Kidney (tissue), 13 donors: ENCODE measurements at regions not wholly inside any gene's neighbourhood (a gene's known extent, or its start where the extent isn't known, plus 50 kb on each side); places are given as distances from the start of the nearest gene placed in this dataset.

Source experiments
- DNase-seq, 5 donors: peaks; one replicate each; pipeline ENCODE4 v3.0.0-alpha.2; 2013 to 2020
- FAIRE-seq: peaks from 2 replicates; lab custom pipeline; 2012; peaks lifted over from hg19 to GRCh38; lab: Jason Lieb, UNC
- H3K27ac ChIP-seq, 2 donors: one replicate each; pipeline ENCODE4 v1.7.0; 2013; ENCODE audit warnings: low read depth in 2 of 2, low read length in 2 of 2, inconsistent platforms in 1 of 2
- H3K27me3 ChIP-seq: one replicate; pipeline ENCODE4 v1.7.1; 2013; ENCODE audit warnings: low read length, inconsistent platforms; ENCODE audit not compliant: control insufficient read depth, insufficient read depth
- H3K36me3 ChIP-seq, 3 donors: one replicate each; pipeline versions ENCODE4 v1.7.0 to v1.7.1; 2013; ENCODE audit warnings: low read length in 3 of 3, control low read depth in 1 of 3, inconsistent platforms in 1 of 3; ENCODE audit not compliant: insufficient read depth in 3 of 3, control insufficient read depth in 2 of 3
- H3K4me1 ChIP-seq, 3 donors: one replicate each; pipeline versions ENCODE4 v1.7.0 to v1.7.1; 2013; ENCODE audit warnings: low read length in 3 of 3, inconsistent platforms in 1 of 3, low read depth in 1 of 3; ENCODE audit not compliant: control insufficient read depth in 2 of 3, insufficient read depth in 2 of 3
- H3K4me3 ChIP-seq, 3 donors: one replicate each; pipeline versions ENCODE4 v1.7.0 to v1.8.1; 2013; ENCODE audit warnings: low read length in 3 of 3, control low read depth in 1 of 3, inconsistent platforms in 1 of 3
- H3K9ac ChIP-seq, 3 donors: one replicate each; pipeline versions ENCODE4 v1.7.0 to v1.7.1; 2013; ENCODE audit warnings: low read length in 3 of 3, control low read depth in 1 of 3, inconsistent platforms in 1 of 3
- H3K9me3 ChIP-seq, 3 donors: one replicate each; pipeline versions ENCODE4 v1.7.0 to v1.7.1; 2013; ENCODE audit warnings: low read length in 3 of 3, control low read depth in 1 of 3, inconsistent platforms in 1 of 3; ENCODE audit not compliant: control insufficient read depth in 2 of 3, insufficient read depth in 1 of 3
- CTCF ChIP-seq: IDR thresholded peaks from 3 replicates; pipeline ENCODE4 v1.5.1; 2012; ENCODE audit warnings: mild to moderate bottlenecking, moderate library complexity, borderline replicate concordance; ENCODE audit not compliant: insufficient read depth; ENCODE audit errors: extremely low read depth
- intact Hi-C: fragments of 100-400 bp; cut with DNase I; formaldehyde crosslinking; loops from one replicate; pipeline ENCODE4 v1.11.1; 2022
- donor health status: control.
- donor health status: control.
- donor health status: control.
- donor health status: control.
- donor health status: control.
- donor health status: DM: yes; HTN: yes; CAD: no.
- donor health status: Normal renal cell carcinoma (clear cell type).

GRCh38 chr1:234843946-234844345 is 234.0 kb upstream of the IRF2BP2 start:
- H3K9me3 ChIP-seq, result no peaks in the 10 kb centered on the region
- no peaks in the 10 kb centered on the region for H3K36me3 ChIP-seq
- no peak for FAIRE-seq
- intact Hi-C loops, result no loop called here
- H3K4me3 ChIP-seq, result no peak overlapping the region
- H3K27me3 ChIP-seq, result no peaks in the 10 kb centered on the region
- TF ChIP-seq CTCF, result no peak
- H3K4me1 ChIP-seq, result no peaks in the 10 kb centered on the region
- no peak overlapping the region for H3K9ac ChIP-seq
- H3K27ac ChIP-seq, result no peak overlapping the region
- DNase-seq, result no peak

- Histone ChIP-seq H3K9ac (no peak overlapping the region), H3K9me3 (no peaks in the 10 kb centered on the region), H3K4me3 (no peak overlapping the region), H3K27me3 (no peaks in the 10 kb centered on the region), H3K36me3 (no peaks in the 10 kb centered on the region), H3K27ac (no peak overlapping the region), H3K4me1 (no peaks in the 10 kb centered on the region)
- DNase-seq, result peak in 2 of 5 donors; percentile 34 to 58
- intact Hi-C loops, result no loop called here
- no peak for TF ChIP-seq CTCF
- no peak for FAIRE-seq
These were observed 233.0 kb upstream of the IRF2BP2 start for GRCh38 chr1:234842726-234843641.

GRCh38 chr1:234841710-234842231 is 231.8 kb upstream of the IRF2BP2 start:
- H3K4me1 ChIP-seq, result no peaks in the 10 kb centered on the region
- no peaks in the 10 kb centered on the region for H3K36me3 ChIP-seq
- no peaks in the 10 kb centered on the region for H3K27me3 ChIP-seq
- H3K27ac ChIP-seq, result no peak overlapping the region
- H3K9me3 ChIP-seq, result no peaks in the 10 kb centered on the region
- H3K9ac ChIP-seq, result no peak overlapping the region
- FAIRE-seq (no peak), DNase-seq (peak in 1 of 5 donors; percentile 20)
- intact Hi-C loops, result no loop called here
- TF ChIP-seq CTCF, result no peak
- no peak overlapping the region for H3K4me3 ChIP-seq
